ENCODE measurements at regions not wholly inside any gene's neighbourhood (a gene's known extent, or its start where the extent isn't known, plus 50 kb on each side); places are given as distances from the start of the nearest gene placed in this dataset.
A peak's percentile ranks its signal among the peaks of the same experiment; 100 is the strongest.

DNA sequence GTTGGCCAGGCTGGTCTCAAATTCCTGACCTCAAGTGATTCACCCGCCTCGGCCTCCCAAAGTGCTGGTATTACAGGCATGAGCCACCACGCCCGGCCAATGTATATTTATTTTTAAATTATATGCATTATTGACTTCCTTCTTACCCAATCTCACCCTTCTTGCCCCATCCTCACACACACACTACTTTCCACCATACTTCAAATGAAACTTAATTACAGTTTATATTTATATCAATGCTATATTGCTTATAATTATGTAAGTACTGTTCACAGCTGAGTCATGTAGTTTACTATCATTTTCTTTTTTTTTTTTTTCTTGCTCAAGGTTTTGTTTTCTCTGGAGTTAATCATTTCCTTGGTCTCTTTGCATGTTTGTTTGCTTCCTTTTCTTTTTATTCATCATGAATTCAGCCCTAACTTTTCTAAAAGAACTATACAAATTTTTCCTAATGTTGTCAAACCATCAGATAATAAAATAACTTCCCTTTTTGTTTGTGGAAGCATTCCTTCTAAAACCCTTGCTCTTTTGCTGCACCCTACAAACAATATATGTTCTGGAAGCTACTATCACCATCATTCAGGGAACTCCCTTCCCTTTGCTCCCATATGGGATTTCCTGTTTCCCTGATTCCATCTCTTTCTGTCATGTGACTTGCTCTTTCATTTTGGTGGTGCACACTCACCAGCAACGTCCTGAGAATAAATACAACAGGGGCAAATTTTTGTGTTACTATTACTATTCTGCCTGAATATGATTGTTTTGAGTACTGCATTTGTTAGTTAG, 201.7 kb upstream of the SASH1 start:
- Histone ChIP-seq H3K27ac (ENCODE audit: low read depth, low read length) (no peak overlapping the region), H3K9me3 (ENCODE audit: control insufficient read depth, insufficient read depth, low read length) (no peaks in the 10 kb centered on the region), H3K27me3 (ENCODE audit: control insufficient read depth, insufficient read depth, low read length) (peaks cover 2% of the 10 kb centered on the region), H3K4me3 (ENCODE audit: low read depth, low read length) (no peak overlapping the region), H3K4me1 (ENCODE audit: control insufficient read depth, insufficient read depth, low read length) (no peaks in the 10 kb centered on the region), H3K36me3 (ENCODE audit: control insufficient read depth, insufficient read depth, low read length) (no peaks in the 10 kb centered on the region)
- WGBS (ENCODE audit: insufficient coverage) = no CpG with 5 or more reads among the region's 5 CpGs
- no peak for DNase-seq (ENCODE audit: low read depth in 4 of 6, low spot score in 6 of 6)

- H3K36me3 ChIP-seq (ENCODE audit: control insufficient read depth, insufficient read depth, low read length) = no peaks in the 10 kb centered on the region
- no peaks in the 10 kb centered on the region for H3K27me3 ChIP-seq (ENCODE audit: control insufficient read depth, insufficient read depth, low read length)
- DNase-seq (ENCODE audit: low read depth in 4 of 6, low spot score in 6 of 6) = no peak
- no peaks in the 10 kb centered on the region for H3K9me3 ChIP-seq (ENCODE audit: control insufficient read depth, insufficient read depth, low read length)
- no peak overlapping the region for H3K4me3 ChIP-seq (ENCODE audit: low read depth, low read length)
- 82% methylated on average over 2 of the region's 2 CpGs for WGBS (ENCODE audit: insufficient coverage)
- H3K4me1 ChIP-seq (ENCODE audit: control insufficient read depth, insufficient read depth, low read length) = no peaks in the 10 kb centered on the region
- no peak overlapping the region for H3K27ac ChIP-seq (ENCODE audit: low read depth, low read length)
Measured at GRCh38 chr6:148142821-148143220, 199.8 kb upstream of the SASH1 start.

GRCh38 chr6:148143771-148144170, 198.9 kb upstream of the SASH1 start:
- H3K27me3 ChIP-seq (ENCODE audit: control insufficient read depth, insufficient read depth, low read length) = no peaks in the 10 kb centered on the region
- WGBS (ENCODE audit: insufficient coverage) = 94% methylated on average over 3 of the region's 7 CpGs
- no peak overlapping the region for H3K27ac ChIP-seq (ENCODE audit: low read depth, low read length)

GRCh38 chr6:148144917-148145521, 197.6 kb upstream of the SASH1 start:
- Histone ChIP-seq H3K27ac (ENCODE audit: low read depth, low read length) (no peak overlapping the region), H3K27me3 (ENCODE audit: control insufficient read depth, insufficient read depth, low read length) (no peaks in the 10 kb centered on the region), H3K4me3 (ENCODE audit: low read depth, low read length) (no peak overlapping the region), H3K9me3 (ENCODE audit: control insufficient read depth, insufficient read depth, low read length) (no peaks in the 10 kb centered on the region), H3K36me3 (ENCODE audit: control insufficient read depth, insufficient read depth, low read length) (no peaks in the 10 kb centered on the region), H3K4me1 (ENCODE audit: control insufficient read depth, insufficient read depth, low read length) (no peaks in the 10 kb centered on the region)
- DNase-seq (ENCODE audit: low read depth in 4 of 6, low spot score in 6 of 6) = peak in 5 of 6 donors; percentile 31 to 79 (median 53)
- WGBS (ENCODE audit: insufficient coverage) = no CpG with 5 or more reads among the region's 8 CpGs

More at GRCh38 chr6:148143771-148144170, 198.9 kb upstream of the SASH1 start:
- no peak overlapping the region for H3K4me3 ChIP-seq (ENCODE audit: low read depth, low read length)
- no peaks in the 10 kb centered on the region for H3K9me3 ChIP-seq (ENCODE audit: control insufficient read depth, insufficient read depth, low read length)
- H3K4me1 ChIP-seq (ENCODE audit: control insufficient read depth, insufficient read depth, low read length) = no peaks in the 10 kb centered on the region
- no peak for DNase-seq (ENCODE audit: low read depth in 4 of 6, low spot score in 6 of 6)
- H3K36me3 ChIP-seq (ENCODE audit: control insufficient read depth, insufficient read depth, low read length) = no peaks in the 10 kb centered on the region

DNA sequence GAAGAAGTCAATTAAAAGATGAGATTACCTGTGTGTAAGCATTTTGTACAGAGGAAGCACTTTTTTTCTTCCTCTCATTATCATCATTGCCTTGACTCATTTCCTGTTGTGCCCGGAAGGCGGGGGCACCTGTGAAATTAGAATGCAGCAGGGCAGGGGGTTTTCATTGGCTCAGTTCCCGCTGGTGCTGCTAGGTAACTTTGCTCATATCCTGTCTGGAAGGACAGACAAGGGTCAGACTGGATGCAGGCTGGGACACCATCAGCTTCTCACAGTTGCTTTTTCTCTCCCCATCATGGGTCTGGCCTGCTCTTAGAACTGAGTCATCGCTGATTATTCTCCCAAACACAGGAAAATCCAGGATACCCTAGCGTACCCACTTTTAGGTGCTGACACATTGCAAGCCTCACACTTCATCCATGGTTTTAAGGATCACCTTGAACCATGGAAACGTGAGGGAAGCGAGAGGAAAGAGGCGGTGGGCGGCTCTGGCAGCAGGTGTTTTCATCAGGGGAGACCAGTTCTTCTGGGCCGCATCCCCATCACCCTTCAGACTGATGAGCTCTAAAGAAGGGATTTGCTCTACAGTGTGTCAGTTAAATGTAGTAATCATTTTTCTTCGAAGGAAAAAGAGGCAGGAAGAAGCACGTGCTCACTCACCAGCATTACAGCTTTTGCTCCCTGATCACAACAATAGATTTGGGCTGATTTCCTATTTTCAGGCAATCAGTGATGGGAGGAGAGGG, 195.7 kb upstream of the SASH1 start:
- Histone ChIP-seq H3K9me3 (ENCODE audit: control insufficient read depth, insufficient read depth, low read length) (no peaks in the 10 kb centered on the region), H3K27me3 (ENCODE audit: control insufficient read depth, insufficient read depth, low read length) (no peaks in the 10 kb centered on the region), H3K36me3 (ENCODE audit: control insufficient read depth, insufficient read depth, low read length) (no peaks in the 10 kb centered on the region), H3K4me1 (ENCODE audit: control insufficient read depth, insufficient read depth, low read length) (no peaks in the 10 kb centered on the region), H3K27ac (ENCODE audit: low read depth, low read length) (no peak overlapping the region), H3K4me3 (ENCODE audit: low read depth, low read length) (no peak overlapping the region)
- WGBS (ENCODE audit: insufficient coverage) = 89% methylated on average over 7 of the region's 12 CpGs
- DNase-seq (ENCODE audit: low read depth in 4 of 6, low spot score in 6 of 6) = no peak

DNA sequence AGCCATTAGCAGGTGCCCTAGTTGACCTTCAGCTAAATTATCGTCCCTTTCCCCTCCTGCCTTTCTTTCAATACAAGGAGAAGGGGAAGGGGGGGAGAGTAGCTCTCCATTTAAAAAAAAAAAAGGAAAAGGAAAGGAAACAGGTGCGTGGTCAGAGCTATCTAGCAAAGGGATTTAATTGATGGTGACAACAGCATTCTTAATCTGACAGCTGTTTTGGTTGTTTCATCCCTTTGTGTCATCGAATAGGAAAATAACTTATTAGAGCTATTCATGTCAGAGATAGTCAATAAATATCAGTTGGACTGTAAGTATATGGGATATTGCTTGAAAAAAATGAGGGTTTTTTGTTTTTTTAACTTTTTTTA, 195.2 kb upstream of the SASH1 start:
- no peak for DNase-seq (ENCODE audit: low read depth in 4 of 6, low spot score in 6 of 6)
- no peak overlapping the region for H3K4me3 ChIP-seq (ENCODE audit: low read depth, low read length)
- H3K9me3 ChIP-seq (ENCODE audit: control insufficient read depth, insufficient read depth, low read length) = no peaks in the 10 kb centered on the region
- no peaks in the 10 kb centered on the region for H3K27me3 ChIP-seq (ENCODE audit: control insufficient read depth, insufficient read depth, low read length)
- H3K4me1 ChIP-seq (ENCODE audit: control insufficient read depth, insufficient read depth, low read length) = no peaks in the 10 kb centered on the region
- WGBS (ENCODE audit: insufficient coverage) = no CpG with 5 or more reads among the region's 3 CpGs
- no peaks in the 10 kb centered on the region for H3K36me3 ChIP-seq (ENCODE audit: control insufficient read depth, insufficient read depth, low read length)
- H3K27ac ChIP-seq (ENCODE audit: low read depth, low read length) = no peak overlapping the region

- DNase-seq (ENCODE audit: low read depth in 4 of 6, low spot score in 6 of 6) = no peak
- Histone ChIP-seq H3K4me3 (ENCODE audit: low read depth, low read length) (no peak overlapping the region), H3K27me3 (ENCODE audit: control insufficient read depth, insufficient read depth, low read length) (no peaks in the 10 kb centered on the region), H3K4me1 (ENCODE audit: control insufficient read depth, insufficient read depth, low read length) (no peaks in the 10 kb centered on the region), H3K27ac (ENCODE audit: low read depth, low read length) (no peak overlapping the region), H3K9me3 (ENCODE audit: control insufficient read depth, insufficient read depth, low read length) (no peaks in the 10 kb centered on the region), H3K36me3 (ENCODE audit: control insufficient read depth, insufficient read depth, low read length) (no peaks in the 10 kb centered on the region)
- WGBS (ENCODE audit: insufficient coverage) = 88% methylated on average over 6 of the region's 6 CpGs
Measured at GRCh38 chr6:148151896-148152643, 190.6 kb upstream of the SASH1 start.

GRCh38 chr6:148154668-148155067, 188.0 kb upstream of the SASH1 start:
- Histone ChIP-seq H3K27me3 (ENCODE audit: control insufficient read depth, insufficient read depth, low read length) (no peaks in the 10 kb centered on the region), H3K4me3 (ENCODE audit: low read depth, low read length) (no peak overlapping the region), H3K4me1 (ENCODE audit: control insufficient read depth, insufficient read depth, low read length) (no peaks in the 10 kb centered on the region), H3K27ac (ENCODE audit: low read depth, low read length) (no peak overlapping the region), H3K36me3 (ENCODE audit: control insufficient read depth, insufficient read depth, low read length) (no peaks in the 10 kb centered on the region), H3K9me3 (ENCODE audit: control insufficient read depth, insufficient read depth, low read length) (no peaks in the 10 kb centered on the region)
- no peak for DNase-seq (ENCODE audit: low read depth in 4 of 6, low spot score in 6 of 6)

DNA sequence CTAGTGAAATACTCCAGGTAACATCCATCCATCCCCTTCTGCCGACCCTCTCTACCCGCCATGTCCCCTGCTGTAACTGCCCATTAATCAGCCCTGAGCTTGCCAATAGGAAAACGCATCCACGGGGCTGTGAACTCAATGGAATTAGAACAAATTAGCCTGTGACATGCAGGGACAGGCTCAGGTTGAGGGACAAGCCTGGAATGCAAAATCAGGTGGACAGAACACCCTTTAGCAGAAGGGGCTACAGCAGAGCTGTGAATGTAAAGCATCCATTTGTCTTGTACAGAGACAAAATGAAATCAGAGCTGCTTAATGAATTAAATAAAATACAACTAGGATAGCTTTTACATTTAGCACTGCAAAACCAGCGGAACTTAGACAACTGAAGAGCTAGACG, 187.3 kb upstream of the SASH1 start:
- Histone ChIP-seq H3K4me3 (ENCODE audit: low read depth, low read length) (no peak overlapping the region), H3K4me1 (ENCODE audit: control insufficient read depth, insufficient read depth, low read length) (no peaks in the 10 kb centered on the region), H3K27ac (ENCODE audit: low read depth, low read length) (no peak overlapping the region), H3K9me3 (ENCODE audit: control insufficient read depth, insufficient read depth, low read length) (no peaks in the 10 kb centered on the region), H3K36me3 (ENCODE audit: control insufficient read depth, insufficient read depth, low read length) (no peaks in the 10 kb centered on the region), H3K27me3 (ENCODE audit: control insufficient read depth, insufficient read depth, low read length) (no peaks in the 10 kb centered on the region)
- DNase-seq (ENCODE audit: low read depth in 4 of 6, low spot score in 6 of 6) = peak in 1 of 6 donors; percentile 43
- 67% methylated on average over 3 of the region's 6 CpGs for WGBS (ENCODE audit: insufficient coverage)
